SU-DHL-6 (cell line): ENCODE measurements at regions not wholly inside any gene's neighbourhood (a gene's known extent, or its start where the extent isn't known, plus 50 kb on each side); places are given as distances from the start of the nearest gene placed in this dataset.

Source experiments
- CTCF ChIP-seq: fragments of 200-600 bp; sonication (generic); IDR thresholded peaks from one replicate; pipeline ENCODE4 v1.5.1; 2017; ENCODE audit warnings: antibody characterized with exemption, mild to moderate bottlenecking, low read length, moderate library complexity; ENCODE audit not compliant: insufficient read depth, poor library complexity, severe bottlenecking
- EZH2phosphoT487 ChIP-seq: fragments of 200-600 bp; sonication (generic), shearing (Covaris generic); conservative IDR thresholded peaks from 2 replicates; pipeline ENCODE4 v1.6.1; 2018; ENCODE audit warnings: mild to moderate bottlenecking, antibody characterized with exemption, low read length, moderate library complexity, mixed read lengths

- TF ChIP-seq CTCF: no peak
- no peak for TF ChIP-seq EZH2phosphoT487
These were observed 788.6 kb downstream of the SOCS6 start for GRCh38 chr18:71077451-71077850.
